HG03469 (cell line): ENCODE measurements at regions not wholly inside any gene's neighbourhood (a gene's known extent, or its start where the extent isn't known, plus 50 kb on each side); places are given as distances from the start of the nearest gene placed in this dataset.
"Not testable (repeated sequence)": the region's sequence is repeated elsewhere in the genome, so short reads cannot be mapped to it uniquely, and the experiment has no call there.

ENCODE experiments used
- ATAC-seq: cut with Tn5 transposase; IDR thresholded peaks from one replicate; pipeline ENCODE4 v1.9.1; 2021; ENCODE audit warnings: mild to moderate bottlenecking, moderate library complexity, moderate number of reproducible peaks; ENCODE audit not compliant: unreplicated experiment

- ATAC-seq: not testable (repeated sequence)
These were observed 68.1 kb downstream of the GOLGA6L6 start for GRCh38 chr15:20473465-20473864.

- peak; percentile 74 for ATAC-seq
These were observed 68.6 kb downstream of the GOLGA6L6 start for GRCh38 chr15:20472983-20473382.

GRCh38 chr15:20470810-20471209 is 70.8 kb downstream of the GOLGA6L6 start:
- not testable (repeated sequence) for ATAC-seq

GRCh38 chr15:20441138-20441537 is 100.5 kb downstream of the GOLGA6L6 start:
- ATAC-seq: not testable (repeated sequence)

- ATAC-seq: not testable (repeated sequence)
These were observed 101.2 kb downstream of the GOLGA6L6 start for GRCh38 chr15:20440390-20440789.

GRCh38 chr15:20439111-20439510 is 102.5 kb downstream of the GOLGA6L6 start:
- not testable (repeated sequence) for ATAC-seq

GRCh38 chr15:20438255-20438654 is 103.3 kb downstream of the GOLGA6L6 start:
- ATAC-seq: not testable (repeated sequence)

GRCh38 chr15:20433468-20433867 is 108.1 kb downstream of the GOLGA6L6 start:
- not testable (repeated sequence) for ATAC-seq

GRCh38 chr15:20430495-20430894 is 111.1 kb downstream of the GOLGA6L6 start:
- not testable (repeated sequence) for ATAC-seq

GRCh38 chr15:20420710-20421109 is 120.9 kb downstream of the GOLGA6L6 start:
- not testable (repeated sequence) for ATAC-seq

GRCh38 chr15:20416618-20417017 is 125.0 kb downstream of the GOLGA6L6 start:
- not testable (repeated sequence) for ATAC-seq

GRCh38 chr15:20409667-20410198 is 131.9 kb downstream of the GOLGA6L6 start:
- not testable (repeated sequence) for ATAC-seq

GRCh38 chr15:20409247-20409646 is 132.4 kb downstream of the GOLGA6L6 start:
- no peak for ATAC-seq

GRCh38 chr15:20407553-20407952 is 134.0 kb downstream of the GOLGA6L6 start:
- ATAC-seq: no peak

GRCh38 chr15:20404571-20404970 is 137.0 kb downstream of the GOLGA6L6 start:
- not testable (repeated sequence) for ATAC-seq

GRCh38 chr15:20402586-20402985 is 139.0 kb downstream of the GOLGA6L6 start:
- not testable (repeated sequence) for ATAC-seq

GRCh38 chr15:20401058-20401457 is 140.5 kb downstream of the GOLGA6L6 start:
- ATAC-seq: not testable (repeated sequence)

- not testable (repeated sequence) for ATAC-seq
These were observed 142.9 kb downstream of the GOLGA6L6 start for GRCh38 chr15:20398680-20399079.

GRCh38 chr15:20388161-20388560 is 153.4 kb downstream of the GOLGA6L6 start:
- not testable (repeated sequence) for ATAC-seq

GRCh38 chr15:20386198-20386597 is 155.4 kb downstream of the GOLGA6L6 start:
- ATAC-seq: no peak

- ATAC-seq: not testable (repeated sequence)
These were observed 161.4 kb downstream of the GOLGA6L6 start for GRCh38 chr15:20380199-20380598.

GRCh38 chr15:20376872-20377271 is 164.7 kb downstream of the GOLGA6L6 start:
- no peak for ATAC-seq

GRCh38 chr15:20372416-20372815 is 169.2 kb downstream of the GOLGA6L6 start:
- not testable (repeated sequence) for ATAC-seq
